ENCODE measurements at regions not wholly inside any gene's neighbourhood (a gene's known extent, or its start where the extent isn't known, plus 50 kb on each side); places are given as distances from the start of the nearest gene placed in this dataset.

DNA sequence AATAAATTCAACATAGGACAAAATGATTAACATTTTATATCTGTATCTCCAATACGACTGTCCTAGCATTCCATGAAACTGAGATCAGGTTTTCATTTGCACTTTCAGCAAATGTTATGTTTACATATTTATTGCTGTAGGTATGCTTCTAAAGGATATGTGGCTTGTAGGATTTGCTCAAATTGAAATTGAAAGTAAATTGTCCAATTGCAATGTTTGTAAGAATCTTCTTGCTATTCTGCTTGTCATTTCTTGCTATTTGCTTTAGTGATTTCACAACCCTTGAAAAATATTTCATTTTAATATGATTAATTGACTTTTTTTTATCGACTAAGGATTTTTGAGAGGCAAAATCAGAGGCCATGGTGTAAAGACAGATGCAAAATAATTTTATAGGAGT, 904.2 kb upstream of the RAG2 start:
- ChIA-PET POLR2A (no interaction called here), CTCF (no interaction called here)
- DNase-seq (ENCODE audit: extremely low spot score) = no peak
- TF ChIP-seq SUZ12 (IDR thresholded peaks at IDR 0.05) = no peak
- no peak for TF ChIP-seq HDGF (IDR thresholded peaks at IDR 0.05; ENCODE audit: borderline replicate concordance)
- no peak for TF ChIP-seq NFRKB (IDR thresholded peaks at IDR 0.05)
- TF ChIP-seq FOXA1 (IDR thresholded peaks at IDR 0.05) = no peak
- no peak for TF ChIP-seq TARDBP (IDR thresholded peaks at IDR 0.05)
- no peak for TF ChIP-seq ZNF384 (IDR thresholded peaks at IDR 0.05)
- no peak for TF ChIP-seq L3MBTL2 (conservative IDR thresholded peaks at IDR 0.05)
- no peak for TF ChIP-seq CTBP1 (IDR thresholded peaks at IDR 0.05; ENCODE audit: borderline replicate concordance)
- TF ChIP-seq FOXK2 (IDR thresholded peaks at IDR 0.05) = no peak

GRCh38 chr11:37500425-37500824, 902.4 kb upstream of the RAG2 start:
- CTCF ChIA-PET = interaction anchor here (1.1 kb wide), 1 partner anchor 99 kb away, joined by 3 read pairs; no protein-coding TSS in a partner anchor
- TF ChIP-seq CTBP1 (IDR thresholded peaks at IDR 0.05; ENCODE audit: borderline replicate concordance) (no peak), ARNT (IDR thresholded peaks at IDR 0.05) (no peak), SP1 (IDR thresholded peaks at IDR 0.05) (no peak), FOXK2 (IDR thresholded peaks at IDR 0.05) (no peak), HDGF (IDR thresholded peaks at IDR 0.05; ENCODE audit: borderline replicate concordance) (no peak), FOXA1 (IDR thresholded peaks at IDR 0.05) (no peak), SUZ12 (IDR thresholded peaks at IDR 0.05) (no peak), BHLHE40 (IDR thresholded peaks at IDR 0.05; ENCODE audit: borderline replicate concordance) (no peak), NFRKB (IDR thresholded peaks at IDR 0.05) (no peak), FOXM1 (IDR thresholded peaks at IDR 0.05; ENCODE audit: borderline replicate concordance) (no peak), TARDBP (IDR thresholded peaks at IDR 0.05) (no peak), ZNF384 (IDR thresholded peaks at IDR 0.05) (no peak), L3MBTL2 (conservative IDR thresholded peaks at IDR 0.05) (no peak), PKNOX1 (IDR thresholded peaks at IDR 0.05) (no peak), ELF4 (IDR thresholded peaks at IDR 0.05) (no peak), LEF1 (IDR thresholded peaks at IDR 0.05; ENCODE audit: borderline replicate concordance) (no peak)
- POLR2A ChIA-PET = no interaction called here
- no peak for DNase-seq (ENCODE audit: extremely low spot score)

DNA sequence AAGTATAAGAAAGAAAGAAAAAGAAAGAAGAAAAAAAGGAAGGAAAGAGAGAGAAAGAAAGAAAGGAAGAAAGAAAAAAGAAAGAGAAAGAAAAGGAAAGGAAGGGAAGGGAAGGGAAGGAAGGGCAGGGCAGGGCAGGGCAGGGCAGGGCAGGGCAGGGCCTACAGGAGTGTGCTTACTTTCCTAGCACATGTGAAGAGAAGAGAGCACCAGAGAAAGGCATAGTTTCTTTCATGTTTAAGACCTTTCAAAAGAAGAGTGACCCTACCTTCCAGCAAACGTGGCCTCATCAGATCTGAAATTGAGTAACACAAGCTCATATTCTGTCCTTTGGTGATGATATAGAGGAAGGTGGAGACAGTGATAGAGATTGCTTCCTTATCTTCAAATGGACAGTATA, 899.3 kb upstream of the RAG2 start:
- ChIA-PET CTCF (no interaction called here), POLR2A (no interaction called here)
- DNase-seq (ENCODE audit: extremely low spot score) = no peak
- TF ChIP-seq LEF1 (IDR thresholded peaks at IDR 0.05; ENCODE audit: borderline replicate concordance) = no peak
- TF ChIP-seq SP1 (IDR thresholded peaks at IDR 0.05) = no peak
- TF ChIP-seq CTBP1 (IDR thresholded peaks at IDR 0.05; ENCODE audit: borderline replicate concordance) = no peak
- TF ChIP-seq SUZ12 (IDR thresholded peaks at IDR 0.05) = no peak
- no peak for TF ChIP-seq TARDBP (IDR thresholded peaks at IDR 0.05)
- TF ChIP-seq ARNT (IDR thresholded peaks at IDR 0.05) = no peak
- no peak for TF ChIP-seq FOXM1 (IDR thresholded peaks at IDR 0.05; ENCODE audit: borderline replicate concordance)

DNA sequence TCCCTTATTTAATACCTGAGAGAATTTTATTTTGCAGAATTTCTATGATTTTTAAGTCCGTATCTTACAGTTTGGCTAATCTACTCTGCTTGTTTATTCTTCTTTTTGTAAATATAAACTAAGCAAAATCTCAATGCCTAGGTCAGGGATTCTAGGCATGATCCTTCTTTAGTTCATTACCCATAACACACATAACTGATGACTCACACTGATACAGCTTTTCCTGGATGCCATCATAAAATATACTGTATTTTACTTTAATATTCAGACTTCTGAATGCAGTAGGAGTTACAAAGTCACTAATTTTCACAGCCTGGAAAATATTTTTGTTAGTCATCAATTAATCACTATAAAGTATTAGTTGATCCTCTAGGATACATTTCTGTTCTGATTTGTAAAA, 898.2 kb upstream of the RAG2 start:
- no peak for DNase-seq (ENCODE audit: extremely low spot score)
- TF ChIP-seq FOXK2 (IDR thresholded peaks at IDR 0.05) (no peak), ARNT (IDR thresholded peaks at IDR 0.05) (no peak), PKNOX1 (IDR thresholded peaks at IDR 0.05) (no peak), ELF4 (IDR thresholded peaks at IDR 0.05) (no peak), FOXM1 (IDR thresholded peaks at IDR 0.05; ENCODE audit: borderline replicate concordance) (no peak), ZNF384 (IDR thresholded peaks at IDR 0.05) (no peak), SP1 (IDR thresholded peaks at IDR 0.05) (no peak), TARDBP (IDR thresholded peaks at IDR 0.05) (no peak), LEF1 (IDR thresholded peaks at IDR 0.05; ENCODE audit: borderline replicate concordance) (no peak), HDGF (IDR thresholded peaks at IDR 0.05; ENCODE audit: borderline replicate concordance) (no peak), L3MBTL2 (conservative IDR thresholded peaks at IDR 0.05) (no peak), BHLHE40 (IDR thresholded peaks at IDR 0.05; ENCODE audit: borderline replicate concordance) (no peak), SUZ12 (IDR thresholded peaks at IDR 0.05) (no peak), CTBP1 (IDR thresholded peaks at IDR 0.05; ENCODE audit: borderline replicate concordance) (no peak), NFRKB (IDR thresholded peaks at IDR 0.05) (no peak), FOXA1 (IDR thresholded peaks at IDR 0.05) (no peak)
- ChIA-PET CTCF (no interaction called here), POLR2A (no interaction called here)

DNA sequence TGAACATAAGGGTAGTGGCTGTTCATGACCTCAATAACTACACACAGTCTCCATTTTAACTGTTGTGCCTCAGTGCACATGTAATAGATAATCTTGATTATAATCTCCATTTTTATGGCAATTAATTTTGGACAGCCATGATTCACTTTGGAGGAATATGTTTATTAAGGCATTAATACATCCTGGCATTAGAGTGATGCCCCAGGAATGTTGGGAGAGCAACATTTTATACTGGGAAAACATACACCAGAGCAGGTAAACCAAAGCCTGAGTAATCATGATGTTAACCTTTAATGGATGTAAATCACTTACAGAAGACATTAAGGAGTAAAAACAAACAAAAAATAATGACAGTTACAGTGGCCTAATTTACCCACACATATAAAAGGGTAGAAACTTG, 886.3 kb upstream of the RAG2 start:
- DNase-seq (ENCODE audit: extremely low spot score) = no peak
- ChIA-PET CTCF (no interaction called here), POLR2A (no interaction called here)
- TF ChIP-seq NFRKB (IDR thresholded peaks at IDR 0.05) = no peak
- no peak for TF ChIP-seq SUZ12 (IDR thresholded peaks at IDR 0.05)
- TF ChIP-seq ZNF384 (IDR thresholded peaks at IDR 0.05) = no peak
- TF ChIP-seq ARNT (IDR thresholded peaks at IDR 0.05) = no peak
- TF ChIP-seq HDGF (IDR thresholded peaks at IDR 0.05; ENCODE audit: borderline replicate concordance) = no peak
- no peak for TF ChIP-seq ELF4 (IDR thresholded peaks at IDR 0.05)
- TF ChIP-seq SP1 (IDR thresholded peaks at IDR 0.05) = no peak
- no peak for TF ChIP-seq FOXA1 (IDR thresholded peaks at IDR 0.05)
- TF ChIP-seq FOXM1 (IDR thresholded peaks at IDR 0.05; ENCODE audit: borderline replicate concordance) = no peak
- TF ChIP-seq L3MBTL2 (conservative IDR thresholded peaks at IDR 0.05) = no peak
- TF ChIP-seq PKNOX1 (IDR thresholded peaks at IDR 0.05) = no peak
- no peak for TF ChIP-seq CTBP1 (IDR thresholded peaks at IDR 0.05; ENCODE audit: borderline replicate concordance)
- TF ChIP-seq FOXK2 (IDR thresholded peaks at IDR 0.05) = no peak
- no peak for TF ChIP-seq BHLHE40 (IDR thresholded peaks at IDR 0.05; ENCODE audit: borderline replicate concordance)
- no peak for TF ChIP-seq LEF1 (IDR thresholded peaks at IDR 0.05; ENCODE audit: borderline replicate concordance)
- no peak for TF ChIP-seq TARDBP (IDR thresholded peaks at IDR 0.05)

DNA sequence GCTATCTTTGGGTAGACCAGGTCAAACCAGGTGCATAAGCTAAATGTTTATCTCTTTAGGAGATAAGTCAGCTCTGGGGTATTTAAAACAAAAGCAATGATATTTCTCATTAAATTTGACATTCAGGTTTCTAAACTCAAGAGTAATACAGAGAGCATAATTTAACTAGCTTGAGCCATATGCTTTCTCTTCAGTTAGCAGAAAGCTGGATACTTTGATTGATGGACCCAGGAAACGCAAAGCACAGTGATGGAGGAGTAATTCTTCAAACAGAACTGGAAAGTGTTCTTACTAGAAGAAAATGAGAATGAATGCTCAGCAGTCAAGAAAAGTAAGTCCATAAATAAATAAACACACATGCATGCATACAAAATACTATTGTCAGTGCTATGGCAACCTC, 885.7 kb upstream of the RAG2 start:
- POLR2A ChIA-PET = no interaction called here

More for the DNA sequence above, 885.7 kb upstream of the RAG2 start:
- CTCF ChIA-PET = no interaction called here
- no peak for DNase-seq (ENCODE audit: extremely low spot score)
- TF ChIP-seq PKNOX1 (IDR thresholded peaks at IDR 0.05) (no peak), FOXM1 (IDR thresholded peaks at IDR 0.05; ENCODE audit: borderline replicate concordance) (no peak), LEF1 (IDR thresholded peaks at IDR 0.05; ENCODE audit: borderline replicate concordance) (no peak), TARDBP (IDR thresholded peaks at IDR 0.05) (no peak), FOXK2 (IDR thresholded peaks at IDR 0.05) (no peak), L3MBTL2 (conservative IDR thresholded peaks at IDR 0.05) (no peak), NFRKB (IDR thresholded peaks at IDR 0.05) (no peak), ELF4 (IDR thresholded peaks at IDR 0.05) (no peak), HDGF (IDR thresholded peaks at IDR 0.05; ENCODE audit: borderline replicate concordance) (no peak), FOXA1 (IDR thresholded peaks at IDR 0.05) (no peak), SUZ12 (IDR thresholded peaks at IDR 0.05) (no peak), CTBP1 (IDR thresholded peaks at IDR 0.05; ENCODE audit: borderline replicate concordance) (no peak), BHLHE40 (IDR thresholded peaks at IDR 0.05; ENCODE audit: borderline replicate concordance) (no peak), ARNT (IDR thresholded peaks at IDR 0.05) (no peak)
